GM12875 (cell line): ENCODE measurements at regions not wholly inside any gene's neighbourhood (a gene's known extent, or its start where the extent isn't known, plus 50 kb on each side); places are given as distances from the start of the nearest gene placed in this dataset.

Experiments used
- H3K4me3 ChIP-seq: one replicate; pipeline ENCODE4 v1.5.1; 2011; ENCODE audit warnings: low read depth, low read length, control low read depth
- CTCF ChIP-seq: IDR thresholded peaks from 2 replicates; pipeline ENCODE4 v1.5.1; 2011; ENCODE audit warnings: low read depth, mild to moderate bottlenecking, control low read depth, inconsistent platforms, low read length, moderate library complexity, borderline replicate concordance; ENCODE audit not compliant: insufficient read depth

DNA sequence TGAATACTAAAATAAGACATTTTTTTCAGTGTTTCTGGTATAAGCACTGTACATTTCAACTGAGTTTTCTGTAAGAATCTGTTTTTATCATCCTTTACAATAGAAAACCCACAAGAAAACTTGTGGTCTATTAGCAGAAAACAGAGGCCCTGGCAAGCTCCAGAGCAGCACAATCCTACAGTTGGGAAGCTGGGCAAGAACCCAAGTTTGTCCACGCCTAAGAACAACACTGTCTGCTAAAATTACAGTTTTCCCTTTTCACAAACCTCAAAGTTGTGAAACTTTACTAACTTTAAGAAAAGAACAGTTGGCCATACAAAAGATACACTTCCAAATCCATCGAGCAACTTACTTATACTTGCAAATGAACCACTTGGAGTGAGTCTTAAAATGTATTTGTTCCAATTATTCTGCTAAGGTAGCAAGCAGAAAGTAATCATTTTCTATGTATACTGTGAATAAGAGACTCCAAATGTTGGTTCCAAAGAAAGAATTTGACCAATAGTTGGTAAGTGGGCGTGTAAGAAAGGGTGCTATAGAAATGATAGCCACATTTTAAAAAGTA lies 982.0 kb upstream of the ARRDC3 start:
- H3K4me3 ChIP-seq: no peak overlapping the region
- TF ChIP-seq CTCF: no peak

GRCh38 chr5:92353107-92354030 lies 970.3 kb upstream of the ARRDC3 start:
- no peak for TF ChIP-seq CTCF
- no peak overlapping the region for H3K4me3 ChIP-seq

DNA sequence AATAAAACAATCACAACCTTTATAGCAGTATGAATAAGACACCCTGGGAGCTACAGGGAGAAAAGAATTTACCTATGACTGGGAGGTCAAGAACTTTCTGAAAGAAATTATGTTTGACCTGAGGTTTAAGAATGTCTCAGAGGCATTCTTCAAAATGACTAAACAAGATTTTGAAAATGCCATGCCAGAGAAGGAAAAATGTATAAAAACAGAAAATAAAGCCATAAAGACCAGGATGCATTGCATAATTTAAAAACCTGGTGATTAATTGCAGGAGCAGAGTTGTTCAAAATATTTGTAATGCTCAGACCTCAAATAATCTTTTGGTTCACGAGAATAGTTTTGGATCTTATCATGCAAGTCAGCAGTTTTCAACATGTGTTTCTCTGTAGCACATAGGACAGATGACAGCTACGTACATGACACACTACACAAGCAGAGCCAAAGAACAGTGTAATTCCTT lies 954.7 kb upstream of the ARRDC3 start:
- TF ChIP-seq CTCF: no peak
- H3K4me3 ChIP-seq: no peak overlapping the region

- no peak for TF ChIP-seq CTCF
- no peak overlapping the region for H3K4me3 ChIP-seq
Observed at GRCh38 chr5:92332039-92332438, 948.9 kb upstream of the ARRDC3 start.

DNA sequence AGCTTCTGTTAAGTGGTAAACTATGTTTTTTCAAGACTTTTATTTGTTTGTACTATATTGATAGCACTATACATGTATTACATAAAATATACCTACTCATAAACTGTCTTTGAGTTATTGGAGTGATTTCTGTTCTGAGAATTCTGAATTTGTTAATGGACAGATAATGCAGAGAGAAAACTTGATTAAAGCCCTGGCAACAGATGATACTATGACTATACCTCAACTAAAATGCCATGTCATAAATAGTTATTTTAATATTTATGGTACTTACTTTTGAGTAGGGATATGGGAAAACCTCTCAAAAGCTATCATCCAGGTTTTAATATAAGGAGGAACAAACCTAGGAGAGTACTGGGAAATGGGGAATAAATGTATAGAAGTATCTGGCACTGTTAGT lies 947.2 kb upstream of the ARRDC3 start:
- no peak overlapping the region for H3K4me3 ChIP-seq

GRCh38 chr5:92329759-92330158 lies 946.6 kb upstream of the ARRDC3 start:
- H3K4me3 ChIP-seq: no peak overlapping the region
- TF ChIP-seq CTCF: no peak

More for the DNA sequence above, 947.2 kb upstream of the ARRDC3 start:
- TF ChIP-seq CTCF: no peak
